H1 (cell line): ENCODE measurements at regions not wholly inside any gene's neighbourhood (a gene's known extent, or its start where the extent isn't known, plus 50 kb on each side); places are given as distances from the start of the nearest gene placed in this dataset.

Experiments used
- CTCF ChIA-PET: fragments of 300-600 bp; sonication (Branson Sonifier 250); formaldehyde crosslinking; loops from one replicate; lab custom pipeline; 2021; ENCODE audit not compliant: partially characterized antibody; lab: Charles Lee
- POLR2A ChIA-PET: fragments of 300-600 bp; sonication (Branson Sonifier 250); formaldehyde crosslinking; loops from one replicate; lab custom pipeline; 2021; ENCODE audit warnings: inconsistent platforms; ENCODE audit not compliant: partially characterized antibody; lab: Charles Lee
- DNase-seq, 2 experiments: peaks; one replicate each; pipeline versions ENCODE4 v3.0.0 to v3.0.0-alpha.2; 2010 to 2022; ENCODE audit warnings: low spot score in 2 of 2, low read depth in 1 of 2, mixed read lengths in 1 of 2
- FAIRE-seq: peaks from 2 replicates; lab custom pipeline; 2011; peaks lifted over from hg19 to GRCh38; lab: Jason Lieb, UNC
- H2AFZ ChIP-seq: 2 replicates; pipeline ENCODE4 v1.8.1; 2012; ENCODE audit warnings: low read length, inconsistent platforms
- H2AK5ac ChIP-seq: 2 replicates; pipeline ENCODE4 v1.6.1; 2013; ENCODE audit warnings: low read depth, low read length
- H2BK120ac ChIP-seq: replicated peaks from 2 replicates; pipeline ENCODE3; 2013; ENCODE audit warnings: low read depth, low read length, inconsistent platforms
- H2BK12ac ChIP-seq: 2 replicates; pipeline ENCODE4 v1.6.1; 2013; ENCODE audit warnings: low read depth, low read length
- H2BK15ac ChIP-seq: 2 replicates; pipeline ENCODE4 v1.6.1; 2013; ENCODE audit warnings: low read length
- H2BK20ac ChIP-seq: 2 replicates; pipeline ENCODE4 v1.6.1; 2013; ENCODE audit warnings: low read length
- H2BK5ac ChIP-seq: 2 replicates; pipeline ENCODE4 v1.6.1; 2013; ENCODE audit warnings: low read depth, low read length
- H3K14ac ChIP-seq: 2 replicates; pipeline ENCODE4 v1.6.1; 2013; ENCODE audit warnings: inconsistent platforms; ENCODE audit not compliant: insufficient read length
- H3K18ac ChIP-seq: 2 replicates; pipeline ENCODE4 v1.6.1; 2013; ENCODE audit warnings: low read length; ENCODE audit errors: extremely low read depth
- H3K23ac ChIP-seq: 2 replicates; pipeline ENCODE4 v1.6.1; 2013; ENCODE audit warnings: inconsistent platforms; ENCODE audit not compliant: insufficient read length
- H3K23me2 ChIP-seq: 2 replicates; pipeline ENCODE4 v1.6.1; 2013; ENCODE audit warnings: low read depth, low read length
- H3K27ac ChIP-seq: 2 replicates; pipeline ENCODE4 v1.6.1; 2011; ENCODE audit warnings: low read depth, low read length, inconsistent platforms
- H3K27me3 ChIP-seq, 4 experiments: replicated peaks in 1 of 4; 1 replicate in 1 of 4; 2 replicates in 3 of 4; pipeline versions ENCODE4 v1.6.1 to v1.8.1; 2011 to 2013; ENCODE audit warnings: low read length in 3 of 4, mild to moderate bottlenecking in 3 of 4, inconsistent platforms in 2 of 4, mixed read lengths in 2 of 4, moderate library complexity in 1 of 4; ENCODE audit not compliant: control insufficient read depth in 3 of 4, insufficient read depth in 3 of 4; ENCODE audit errors: extremely low read depth in 1 of 4
- H3K36me3 ChIP-seq, 4 experiments: 2 replicates each; pipeline versions ENCODE4 v1.6.1 to v1.8.1; 2011 to 2013; ENCODE audit warnings: mild to moderate bottlenecking in 4 of 4, low read length in 3 of 4, moderate library complexity in 2 of 4, control low read depth in 1 of 4, inconsistent platforms in 1 of 4; ENCODE audit not compliant: insufficient read depth in 4 of 4, control insufficient read depth in 2 of 4
- H3K4ac ChIP-seq: replicated peaks from 2 replicates; pipeline ENCODE3; 2013; ENCODE audit warnings: low read length, low read depth, mixed read lengths, inconsistent platforms; ENCODE audit not compliant: insufficient read length
- H3K4me1 ChIP-seq, 4 experiments: replicated peaks in 1 of 4; 1 replicate in 1 of 4; 2 replicates in 3 of 4; pipeline versions ENCODE4 v1.6.1 to v1.8.1; 2011 to 2013; ENCODE audit warnings: low read length in 3 of 4, inconsistent platforms in 2 of 4, mixed read lengths in 1 of 4; ENCODE audit not compliant: insufficient read depth in 4 of 4, control insufficient read depth in 3 of 4
- H3K4me2 ChIP-seq, 2 experiments: 2 replicates each; pipeline versions ENCODE4 v1.6.1 to v1.8.1; 2011 to 2013; ENCODE audit warnings: low read depth in 2 of 2, low read length in 2 of 2, control low read depth in 1 of 2, inconsistent platforms in 1 of 2, mild to moderate bottlenecking in 1 of 2; ENCODE audit not compliant: insufficient read depth in 1 of 2
- H3K4me3 ChIP-seq, 4 experiments: fragments of 200-600, 300-600 bp in 1 of 4; sonication (generic), shearing (Covaris generic), sonication (Bioruptor Twin) in 1 of 4; 2 replicates each; pipeline versions ENCODE4 v1.5.1 to v1.8.1; 2011 to 2016; ENCODE audit warnings: low read length in 4 of 4, low read depth in 3 of 4, control low read depth in 2 of 4, inconsistent platforms in 2 of 4, mild to moderate bottlenecking in 2 of 4, mixed read lengths in 1 of 4, moderate library complexity in 1 of 4; ENCODE audit not compliant: insufficient read depth in 2 of 4; ENCODE audit errors: extremely low read depth in 1 of 4
- H3K56ac ChIP-seq: replicated peaks from 2 replicates; pipeline ENCODE3; 2013; ENCODE audit warnings: low read depth, mild to moderate bottlenecking, mixed read lengths, low read length, inconsistent platforms; ENCODE audit not compliant: insufficient read length
- H3K79me1 ChIP-seq: 2 replicates; pipeline ENCODE4 v1.6.1; 2013; ENCODE audit warnings: low read depth, low read length, control low read depth
- H3K79me2 ChIP-seq, 2 experiments: 2 replicates each; pipeline versions ENCODE4 v1.6.1 to v1.8.1; 2012 to 2013; ENCODE audit warnings: low read length in 2 of 2, mild to moderate bottlenecking in 2 of 2, inconsistent platforms in 1 of 2; ENCODE audit not compliant: insufficient read depth in 2 of 2, control insufficient read depth in 1 of 2
- H3K9ac ChIP-seq, 4 experiments: replicated peaks in 1 of 4; 1 replicate in 1 of 4; 2 replicates in 3 of 4; pipeline versions ENCODE4 v1.6.1 to v1.8.1; 2011 to 2013; ENCODE audit warnings: low read depth in 3 of 4, low read length in 3 of 4, control low read depth in 2 of 4, mild to moderate bottlenecking in 2 of 4, moderate library complexity in 2 of 4, inconsistent platforms in 1 of 4; ENCODE audit errors: extremely low read depth in 1 of 4
- H3K9me3 ChIP-seq, 2 experiments: 2 replicates each; pipeline versions ENCODE4 v1.6.1 to v1.8.1; 2012 to 2013; ENCODE audit warnings: mild to moderate bottlenecking in 2 of 2, moderate library complexity in 2 of 2, control low read depth in 1 of 2, inconsistent platforms in 1 of 2, low read depth in 1 of 2, low read length in 1 of 2, mixed read lengths in 1 of 2; ENCODE audit not compliant: insufficient read depth in 2 of 2
- H4K20me1 ChIP-seq, 2 experiments: replicated peaks in 1 of 2; 2 replicates each; pipeline versions ENCODE3 to v1.8.1; 2011 to 2013; ENCODE audit warnings: inconsistent platforms in 2 of 2, low read length in 2 of 2, mild to moderate bottlenecking in 1 of 2; ENCODE audit not compliant: insufficient read depth in 2 of 2, control insufficient read depth in 1 of 2
- H4K5ac ChIP-seq: 2 replicates; pipeline ENCODE4 v1.6.1; 2013; ENCODE audit warnings: low read length, low read depth, mixed read lengths, inconsistent platforms; ENCODE audit not compliant: insufficient read length
- H4K8ac ChIP-seq: 2 replicates; pipeline ENCODE4 v1.8.0; 2013; ENCODE audit warnings: mild to moderate bottlenecking, moderate library complexity, low read length, inconsistent platforms; ENCODE audit not compliant: insufficient read depth; ENCODE audit errors: extremely low read depth
- H4K91ac ChIP-seq: replicated peaks from 2 replicates; pipeline ENCODE3; 2013; ENCODE audit warnings: low read length, mixed read lengths, inconsistent platforms; ENCODE audit not compliant: insufficient read length
- BCL11A ChIP-seq, 2 experiments: IDR thresholded peaks; one replicate each; pipeline ENCODE4 v1.6.1; 2011; ENCODE audit warnings: low read depth in 2 of 2, low read length in 2 of 2, mild to moderate bottlenecking in 2 of 2
- CHD1 ChIP-seq: IDR thresholded peaks from 2 replicates; pipeline ENCODE4 v1.6.1; 2012; ENCODE audit warnings: low read depth, low read length, improper control_type of control experiment
- EZH2 ChIP-seq: fragments of 200-600 bp; sonication (generic); IDR thresholded peaks from 2 replicates; pipeline ENCODE4 v1.7.1; 2012; ENCODE audit warnings: low read depth, mild to moderate bottlenecking, moderate library complexity, low read length, inconsistent platforms; ENCODE audit not compliant: severe bottlenecking
- RFX5 ChIP-seq: IDR thresholded peaks from 2 replicates; pipeline ENCODE4 v1.6.1; 2011; ENCODE audit warnings: low read depth, low read length, improper control_type of control experiment, borderline replicate concordance
- WGBS, 2 experiments: shearing (Covaris generic) in 1 of 2; methylation state at CpG; one replicate each; pipeline versions ENCODE4 v1.1.6 to v1.1.7; 2013 to 2015; ENCODE audit warnings: low lambda C conversion rate in 2 of 2, mixed read lengths in 2 of 2, inconsistent platforms in 1 of 2, low coverage in 1 of 2, missing lambda C conversion rate in 1 of 2; ENCODE audit not compliant: insufficient replicate concordance in 2 of 2, insufficient coverage in 1 of 2, insufficient read length in 1 of 2; ENCODE audit errors: extremely low coverage in 1 of 2, missing lambda C conversion rate in 1 of 2; 5-methylcytosine and 5-hydroxymethylcytosine counted together

- Histone ChIP-seq H3K4ac (no peak overlapping the region), H4K5ac (no peak overlapping the region), H3K27ac (no peak overlapping the region), H4K91ac (no peak overlapping the region), H3K4me1 (no peaks in the 10 kb centered on the region; a peak in 1 of 7 replicates), H2BK120ac (no peak overlapping the region), H2BK5ac (no peak overlapping the region), H3K4me3 (no peak overlapping the region), H3K56ac (no peak overlapping the region), H3K27me3 (no peaks in the 10 kb centered on the region), H2AFZ (no peak overlapping the region), H3K79me2 (no peaks in the 10 kb centered on the region), H2BK15ac (no peak overlapping the region), H3K36me3 (no peaks in the 10 kb centered on the region), H4K8ac (no peak overlapping the region), H2BK12ac (no peak overlapping the region), H2AK5ac (no peak overlapping the region), H3K23ac (no peak overlapping the region), H3K9ac (no peak overlapping the region), H2BK20ac (no peak overlapping the region), H3K23me2 (no peaks in the 10 kb centered on the region), H4K20me1 (no peaks in the 10 kb centered on the region), H3K18ac (no peak overlapping the region), H3K14ac (no peak overlapping the region), H3K4me2 (no peak overlapping the region), H3K9me3 (no peaks in the 10 kb centered on the region), H3K79me1 (no peaks in the 10 kb centered on the region)
- CTCF ChIA-PET: interaction anchor here (1.3 to 2.7 kb wide), 3 partner anchors 92 to 477 kb away, joined by 3 to 7 read pairs (median 6); no protein-coding TSS in a partner anchor
- 87% methylated on average over 2 of the region's 2 CpGs; no CpG with 5 or more reads in 1 of the 2 experiments for WGBS, 2 experiments
- FAIRE-seq (no peak), DNase-seq (no peak)
- no peak for TF ChIP-seq CHD1
- TF ChIP-seq EZH2: no peak
- TF ChIP-seq RFX5: no peak
- no peak for TF ChIP-seq BCL11A (IDR thresholded peaks at IDR 0.05; ENCODE audit: low read depth in 2 of 2, low read length in 2 of 2)
- POLR2A ChIA-PET: no interaction called here
Observed at GRCh38 chr1:89451011-89451410, 73.6 kb upstream of the LRRC8B start.
